ENCODE measurements at regions not wholly inside any gene's neighbourhood (a gene's known extent, or its start where the extent isn't known, plus 50 kb on each side); places are given as distances from the start of the nearest gene placed in this dataset.

DNA sequence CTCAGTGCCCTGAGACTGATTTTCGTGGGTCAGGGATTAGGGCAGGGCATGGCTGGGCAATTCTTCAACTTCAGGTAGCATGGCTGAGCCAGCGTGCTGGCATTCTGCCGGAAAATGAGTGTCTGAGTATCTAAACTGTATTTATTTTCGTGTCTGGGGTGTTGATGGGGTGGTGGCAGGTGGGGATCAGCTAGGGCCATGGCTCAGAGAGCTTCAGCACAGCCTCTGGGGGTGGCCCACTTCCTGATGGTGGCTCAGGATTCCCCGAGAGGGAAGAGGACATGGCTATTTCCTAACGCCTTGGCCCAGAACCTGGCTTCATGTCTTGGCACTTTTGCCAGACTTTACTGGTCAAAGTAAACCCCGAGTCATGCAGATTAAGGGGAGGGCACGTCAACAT, 260.5 kb downstream of the GADD45G start:
- TF ChIP-seq, protein P1, sequence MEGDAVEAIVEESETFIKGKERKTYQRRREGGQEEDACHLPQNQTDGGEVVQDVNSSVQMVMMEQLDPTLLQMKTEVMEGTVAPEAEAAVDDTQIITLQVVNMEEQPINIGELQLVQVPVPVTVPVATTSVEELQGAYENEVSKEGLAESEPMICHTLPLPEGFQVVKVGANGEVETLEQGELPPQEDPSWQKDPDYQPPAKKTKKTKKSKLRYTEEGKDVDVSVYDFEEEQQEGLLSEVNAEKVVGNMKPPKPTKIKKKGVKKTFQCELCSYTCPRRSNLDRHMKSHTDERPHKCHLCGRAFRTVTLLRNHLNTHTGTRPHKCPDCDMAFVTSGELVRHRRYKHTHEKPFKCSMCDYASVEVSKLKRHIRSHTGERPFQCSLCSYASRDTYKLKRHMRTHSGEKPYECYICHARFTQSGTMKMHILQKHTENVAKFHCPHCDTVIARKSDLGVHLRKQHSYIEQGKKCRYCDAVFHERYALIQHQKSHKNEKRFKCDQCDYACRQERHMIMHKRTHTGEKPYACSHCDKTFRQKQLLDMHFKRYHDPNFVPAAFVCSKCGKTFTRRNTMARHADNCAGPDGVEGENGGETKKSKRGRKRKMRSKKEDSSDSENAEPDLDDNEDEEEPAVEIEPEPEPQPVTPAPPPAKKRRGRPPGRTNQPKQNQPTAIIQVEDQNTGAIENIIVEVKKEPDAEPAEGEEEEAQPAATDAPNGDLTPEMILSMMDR (IDR thresholded peaks at IDR 0.05) = no peak
- no peak for TF ChIP-seq EP300 (IDR thresholded peaks at IDR 0.05)

All from gastroesophageal sphincter (tissue), 3 donors.